ENCODE measurements at regions not wholly inside any gene's neighbourhood (a gene's known extent, or its start where the extent isn't known, plus 50 kb on each side); places are given as distances from the start of the nearest gene placed in this dataset.

DNA sequence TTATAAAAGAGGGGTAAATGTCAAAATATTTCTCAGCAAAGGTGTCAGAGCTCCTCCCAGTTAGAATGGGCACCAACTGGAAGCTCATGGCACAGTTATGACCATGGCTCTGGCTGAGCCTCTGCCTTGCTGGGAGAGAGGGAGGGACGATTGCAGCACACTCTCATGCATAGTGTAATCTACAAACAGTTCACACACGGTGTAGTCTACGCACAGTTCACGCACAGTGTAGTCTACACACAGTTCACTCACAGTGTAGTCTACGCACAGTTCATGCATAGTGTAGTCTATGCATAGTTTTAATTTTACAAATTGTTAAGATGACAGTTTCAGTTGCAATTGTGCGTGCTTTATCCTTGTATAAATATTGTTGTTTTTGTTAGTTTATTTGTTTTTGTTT is 1474.6 kb upstream of the TMEM132C start (continued):
- TF ChIP-seq RNF2 (IDR thresholded peaks at IDR 0.05; ENCODE audit: borderline replicate concordance, low read depth, low read length, missing control alignments, poor library complexity, severe bottlenecking) (no peak), SRF (IDR thresholded peaks at IDR 0.05; ENCODE audit: low read depth, low read length) (no peak), PHF8 (conservative IDR thresholded peaks at IDR 0.05; ENCODE audit: low read depth, low read length) (no peak), SIN3A (conservative IDR thresholded peaks at IDR 0.05 in 1 of 2, IDR thresholded peaks at IDR 0.05 in 1 of 2; ENCODE audit: low read depth in 1 of 2, low read length in 2 of 2) (no peak), SIRT6 (IDR thresholded peaks at IDR 0.05; ENCODE audit: low read length) (no peak)
